Endothelial cell of umbilical vein (primary cell): ENCODE measurements at regions not wholly inside any gene's neighbourhood (a gene's known extent, or its start where the extent isn't known, plus 50 kb on each side); places are given as distances from the start of the nearest gene placed in this dataset.
"Not testable (repeated sequence)": the region's sequence is repeated elsewhere in the genome, so short reads cannot be mapped to it uniquely, and the experiment has no call there.

Source experiments
- BruUV-seq: library from RNA; stranded (reverse); fragments of 400-500 nt; replicated peaks from 2 replicates; lab custom pipeline; 2021; lab: Mats Ljungman, UMichigan
- CTCF ChIA-PET: fragments of 300-600, 350-600 bp; sonication (Branson Sonifier 250); formaldehyde crosslinking; loops from one replicate; lab custom pipeline; 2021; ENCODE audit warnings: antibody characterized with exemption, inconsistent platforms; lab: Charles Lee
- POLR2A ChIA-PET: fragments of 300-600, 350-600 bp; sonication (Branson Sonifier 250); formaldehyde crosslinking; loops from one replicate; lab custom pipeline; 2021; ENCODE audit warnings: antibody characterized with exemption, inconsistent platforms; lab: Charles Lee
- DNase-seq: peaks from one replicate; pipeline ENCODE4 v3.0.0-alpha.2; 2011; ENCODE audit warnings: low read depth, low spot score
- FAIRE-seq: peaks from 2 replicates; lab custom pipeline; 2011; peaks lifted over from hg19 to GRCh38; lab: Jason Lieb, UNC
- H2AFZ ChIP-seq: 2 replicates; pipeline ENCODE4 v1.6.0; 2012; ENCODE audit warnings: low read depth, low read length, control low read depth, inconsistent platforms
- H3K27ac ChIP-seq: 2 replicates; pipeline ENCODE4 v1.5.1; 2011; ENCODE audit warnings: low read depth, mild to moderate bottlenecking, control low read depth, low read length, moderate library complexity; ENCODE audit not compliant: insufficient read depth
- H3K27me3 ChIP-seq, 2 experiments: 2 replicates each; pipeline versions ENCODE4 v1.6.0 to v1.6.1; 2011; ENCODE audit warnings: low read length in 2 of 2, mixed read lengths in 1 of 2; ENCODE audit not compliant: control insufficient read depth in 2 of 2, insufficient read depth in 2 of 2
- H3K36me3 ChIP-seq, 2 experiments: 2 replicates in 1 of 2; 3 replicates in 1 of 2; pipeline ENCODE4 v1.5.1; 2011; ENCODE audit warnings: low read length in 2 of 2, mild to moderate bottlenecking in 1 of 2, moderate library complexity in 1 of 2; ENCODE audit not compliant: control insufficient read depth in 2 of 2, insufficient read depth in 2 of 2; ENCODE audit errors: extremely low read depth in 1 of 2
- H3K4me1 ChIP-seq: 3 replicates; pipeline ENCODE4 v1.5.1; 2011; ENCODE audit warnings: mild to moderate bottlenecking, low read length; ENCODE audit not compliant: control insufficient read depth, insufficient read depth; ENCODE audit errors: extremely low read depth
- H3K4me2 ChIP-seq: 2 replicates; pipeline ENCODE4 v1.6.1; 2011; ENCODE audit warnings: low read length, control low read depth, mixed read lengths; ENCODE audit not compliant: insufficient read depth
- H3K4me3 ChIP-seq, 3 experiments: fragments of 200-600 bp in 1 of 3; sonication (generic), shearing (Covaris generic) in 1 of 3; replicated peaks in 1 of 3; 2 replicates each; pipeline ENCODE4 v1.5.1; 2011 to 2016; ENCODE audit warnings: control low read depth in 3 of 3, low read length in 3 of 3, mild to moderate bottlenecking in 2 of 3, inconsistent platforms in 1 of 3, low read depth in 1 of 3, moderate library complexity in 1 of 3; ENCODE audit not compliant: insufficient read depth in 1 of 3
- H3K79me2 ChIP-seq: 2 replicates; pipeline ENCODE4 v1.6.0; 2012; ENCODE audit warnings: low read length, inconsistent platforms; ENCODE audit not compliant: control insufficient read depth, insufficient read depth
- H3K9ac ChIP-seq: replicated peaks from 2 replicates; pipeline ENCODE3; 2011; ENCODE audit warnings: low read length, control low read depth; ENCODE audit not compliant: insufficient read depth; ENCODE audit errors: extremely low read depth
- H3K9me1 ChIP-seq: replicated peaks from 3 replicates; pipeline ENCODE4 v1.6.0; 2011; ENCODE audit warnings: mild to moderate bottlenecking, low read length; ENCODE audit not compliant: control insufficient read depth, insufficient read depth; ENCODE audit errors: extremely low read depth
- H3K9me3 ChIP-seq: replicated peaks from 2 replicates; pipeline ENCODE4 v1.5.1; 2012; ENCODE audit warnings: low read length, inconsistent platforms; ENCODE audit not compliant: control insufficient read depth, insufficient read depth
- H4K20me1 ChIP-seq: replicated peaks from 2 replicates; pipeline ENCODE3; 2011; ENCODE audit warnings: mild to moderate bottlenecking, low read length; ENCODE audit not compliant: control insufficient read depth, insufficient read depth; ENCODE audit errors: extremely low read depth
- EZH2 ChIP-seq: IDR thresholded peaks from 2 replicates; pipeline ENCODE4 v1.6.1; 2012; ENCODE audit warnings: borderline replicate concordance, low read depth, mild to moderate bottlenecking, moderate library complexity, low read length, inconsistent platforms; ENCODE audit not compliant: severe bottlenecking
- FOS ChIP-seq: IDR thresholded peaks from 2 replicates; pipeline ENCODE4 v1.6.1; 2011; ENCODE audit warnings: mild to moderate bottlenecking, low read length, moderate library complexity, borderline replicate concordance; ENCODE audit not compliant: insufficient read depth
- GATA2 ChIP-seq: IDR thresholded peaks from 2 replicates; pipeline ENCODE4 v1.7.0; 2011; ENCODE audit warnings: low read depth, mild to moderate bottlenecking, moderate library complexity, mixed read lengths, low read length; ENCODE audit not compliant: insufficient read length, insufficient read depth
- JUN ChIP-seq: IDR thresholded peaks from 2 replicates; pipeline ENCODE4 v1.6.1; 2011; ENCODE audit warnings: borderline replicate concordance, low read depth; ENCODE audit not compliant: insufficient read length, insufficient read depth
- MYC ChIP-seq: IDR thresholded peaks from one replicate; pipeline ENCODE4 v1.6.1; 2011; ENCODE audit warnings: mild to moderate bottlenecking, low read depth, low read length
- POLR2A ChIP-seq: IDR thresholded peaks from 2 replicates; pipeline ENCODE4 v1.6.1; 2012; ENCODE audit warnings: low read depth, mild to moderate bottlenecking, control low read depth, low read length
- POLR2AphosphoS5 ChIP-seq: IDR thresholded peaks from 2 replicates; pipeline ENCODE4 v1.6.1; 2012; ENCODE audit warnings: low read depth, mild to moderate bottlenecking, control low read depth, low read length, moderate library complexity; ENCODE audit not compliant: insufficient read depth
- dilution Hi-C: fragments of 300-500 bp; cut with MboI; formaldehyde crosslinking; loops from one replicate; pipeline ENCODE4 v1.15.0; 2019; ENCODE audit warnings: low sequenced_read_pairs; ENCODE audit not compliant: extremely low pct_ligation_motif_present
- intact Hi-C: fragments of 100-400 bp; cut with micrococcal nuclease; formaldehyde crosslinking; loops from one replicate; pipeline ENCODE4 v1.10.0; 2022
- TF ChIP-seq, protein P1 (sequence below), 2 donors: IDR thresholded peaks; 1 replicate in 1 of 2; 2 replicates in 1 of 2; pipeline ENCODE4 v1.5.1; 2011; ENCODE audit warnings: low read length in 2 of 2, mild to moderate bottlenecking in 2 of 2, moderate library complexity in 2 of 2, control low read depth in 1 of 2, inconsistent platforms in 1 of 2, low read depth in 1 of 2; ENCODE audit not compliant: insufficient read depth in 1 of 2; ENCODE audit errors: extremely low read depth in 1 of 2
- TF ChIP-seq, protein P2 (sequence below): IDR thresholded peaks from 2 replicates; pipeline ENCODE4 v1.6.1; 2011; ENCODE audit not compliant: insufficient read depth, insufficient read length

DNA sequence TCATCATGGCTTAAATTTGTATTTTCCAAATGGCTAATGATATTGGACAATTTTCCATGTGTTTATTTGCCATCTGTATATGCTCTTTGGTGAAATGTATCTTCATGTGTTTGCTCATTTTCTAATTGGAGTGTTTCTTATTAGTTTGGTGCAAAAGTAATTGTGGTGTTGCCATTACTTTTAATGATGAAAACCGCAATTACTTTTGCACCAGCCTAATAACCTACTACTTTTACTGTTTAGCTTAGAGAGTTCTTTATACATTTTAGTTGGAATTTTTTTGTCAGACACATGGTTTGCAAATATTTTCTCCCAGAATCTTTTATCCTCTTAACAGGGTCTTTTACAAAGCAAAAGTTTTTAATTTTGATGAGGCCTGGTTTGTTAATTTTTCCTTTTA is 141.0 kb upstream of the AGTR1 start:
- intact Hi-C loops = no loop called here
- TF ChIP-seq, protein P1, sequence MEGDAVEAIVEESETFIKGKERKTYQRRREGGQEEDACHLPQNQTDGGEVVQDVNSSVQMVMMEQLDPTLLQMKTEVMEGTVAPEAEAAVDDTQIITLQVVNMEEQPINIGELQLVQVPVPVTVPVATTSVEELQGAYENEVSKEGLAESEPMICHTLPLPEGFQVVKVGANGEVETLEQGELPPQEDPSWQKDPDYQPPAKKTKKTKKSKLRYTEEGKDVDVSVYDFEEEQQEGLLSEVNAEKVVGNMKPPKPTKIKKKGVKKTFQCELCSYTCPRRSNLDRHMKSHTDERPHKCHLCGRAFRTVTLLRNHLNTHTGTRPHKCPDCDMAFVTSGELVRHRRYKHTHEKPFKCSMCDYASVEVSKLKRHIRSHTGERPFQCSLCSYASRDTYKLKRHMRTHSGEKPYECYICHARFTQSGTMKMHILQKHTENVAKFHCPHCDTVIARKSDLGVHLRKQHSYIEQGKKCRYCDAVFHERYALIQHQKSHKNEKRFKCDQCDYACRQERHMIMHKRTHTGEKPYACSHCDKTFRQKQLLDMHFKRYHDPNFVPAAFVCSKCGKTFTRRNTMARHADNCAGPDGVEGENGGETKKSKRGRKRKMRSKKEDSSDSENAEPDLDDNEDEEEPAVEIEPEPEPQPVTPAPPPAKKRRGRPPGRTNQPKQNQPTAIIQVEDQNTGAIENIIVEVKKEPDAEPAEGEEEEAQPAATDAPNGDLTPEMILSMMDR (IDR thresholded peaks at IDR 0.05; ENCODE audit: extremely low read depth in 1 of 2, insufficient read depth in 1 of 2, low read depth in 1 of 2, low read length in 2 of 2) = no peak
- TF ChIP-seq POLR2A (no peak), EZH2 (no peak), MYC (no peak), FOS (no peak), JUN (no peak), POLR2AphosphoS5 (no peak), GATA2 (no peak)
- TF ChIP-seq, protein P2, sequence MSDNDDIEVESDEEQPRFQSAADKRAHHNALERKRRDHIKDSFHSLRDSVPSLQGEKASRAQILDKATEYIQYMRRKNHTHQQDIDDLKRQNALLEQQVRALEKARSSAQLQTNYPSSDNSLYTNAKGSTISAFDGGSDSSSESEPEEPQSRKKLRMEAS = no peak
- H2AFZ ChIP-seq = no peak overlapping the region
- dilution Hi-C loops = no loop called here
- no peaks in the 10 kb centered on the region for H3K9me3 ChIP-seq
- H3K4me2 ChIP-seq = no peak overlapping the region
- FAIRE-seq (no peak), DNase-seq (no peak)
- H4K20me1 ChIP-seq = no peaks in the 10 kb centered on the region
- BruUV-seq = no TSS peak
- no peak overlapping the region for H3K9ac ChIP-seq
- H3K27me3 ChIP-seq = no peaks in the 10 kb centered on the region
- CTCF ChIA-PET = no interaction called here
- no peaks in the 10 kb centered on the region for H3K79me2 ChIP-seq
- no peaks in the 10 kb centered on the region for H3K4me1 ChIP-seq
- no peak overlapping the region for H3K27ac ChIP-seq
- H3K36me3 ChIP-seq = no peaks in the 10 kb centered on the region
- POLR2A ChIA-PET = no interaction called here
- H3K4me3 ChIP-seq = no peak overlapping the region
- no peaks in the 10 kb centered on the region for H3K9me1 ChIP-seq

DNA sequence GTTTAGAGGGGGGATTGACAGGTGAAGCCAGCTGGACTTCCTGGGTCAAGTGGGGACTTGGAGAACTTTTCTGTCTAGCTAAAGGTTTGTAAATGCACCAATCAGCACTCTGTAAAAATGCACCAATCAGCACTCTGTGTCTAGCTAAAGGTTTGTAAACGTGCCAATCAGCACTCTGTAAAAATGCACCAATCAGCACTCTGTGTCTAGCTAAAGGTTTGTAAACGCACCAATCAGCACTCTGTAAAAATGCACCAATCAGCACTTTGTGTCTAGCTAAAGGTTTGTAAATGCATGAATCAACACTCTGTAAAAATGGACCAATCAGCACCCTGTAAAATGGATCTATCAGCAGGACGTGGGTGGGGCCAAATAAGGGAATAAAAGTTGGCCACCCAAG is 120.1 kb upstream of the AGTR1 start:
- H3K36me3 ChIP-seq, CTCF ChIA-PET, DNase-seq, H3K27me3 ChIP-seq, H3K9ac ChIP-seq, H3K79me2 ChIP-seq, H4K20me1 ChIP-seq, POLR2A ChIA-PET, BruUV-seq, FAIRE-seq, H2AFZ ChIP-seq, H3K4me3 ChIP-seq, dilution Hi-C loops, H3K4me1 ChIP-seq, H3K9me1 ChIP-seq, H3K9me3 ChIP-seq, H3K4me2 ChIP-seq, intact Hi-C loops, H3K27ac ChIP-seq: not testable (repeated sequence)
